GM18508 (cell line): ENCODE measurements at regions not wholly inside any gene's neighbourhood (a gene's known extent, or its start where the extent isn't known, plus 50 kb on each side); places are given as distances from the start of the nearest gene placed in this dataset.

Experiments used
- ATAC-seq: cut with Tn5 transposase; IDR thresholded peaks from one replicate; pipeline ENCODE4 v1.9.1; 2021; ENCODE audit warnings: moderate number of reproducible peaks; ENCODE audit not compliant: insufficient read depth, unreplicated experiment

DNA sequence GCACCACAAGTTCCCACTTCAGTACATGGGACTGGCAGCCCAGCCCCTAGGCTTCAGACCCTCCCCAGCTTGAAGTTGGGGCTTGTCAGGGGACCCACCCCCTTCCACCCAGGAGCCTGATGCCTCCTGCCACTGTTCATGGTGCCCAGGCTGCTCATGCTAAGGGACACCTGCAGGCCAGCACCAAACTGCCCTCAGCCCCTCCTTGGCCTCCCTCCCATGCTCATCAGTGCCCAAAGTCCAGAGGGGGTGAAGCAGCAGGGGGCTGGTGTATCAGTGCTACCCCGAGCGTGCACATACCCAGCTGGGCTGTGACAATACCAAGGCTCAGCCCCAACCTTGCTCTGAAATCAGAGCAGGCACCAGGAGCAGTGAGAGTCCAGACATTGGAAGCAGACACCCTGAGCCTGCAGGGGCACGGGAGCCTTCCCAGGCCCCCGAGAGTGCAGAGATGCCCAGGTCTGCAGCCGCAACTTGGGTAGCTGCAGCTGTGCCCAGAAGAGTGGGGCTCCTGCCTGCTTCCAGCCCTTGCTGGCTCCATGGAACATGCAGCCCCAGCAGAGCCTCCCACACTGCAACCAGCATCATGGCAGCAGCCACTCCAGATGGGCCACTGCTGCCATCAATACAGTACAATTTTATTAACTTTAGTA, 79.0 kb downstream of the MTERF1 start:
- no peak for ATAC-seq

DNA sequence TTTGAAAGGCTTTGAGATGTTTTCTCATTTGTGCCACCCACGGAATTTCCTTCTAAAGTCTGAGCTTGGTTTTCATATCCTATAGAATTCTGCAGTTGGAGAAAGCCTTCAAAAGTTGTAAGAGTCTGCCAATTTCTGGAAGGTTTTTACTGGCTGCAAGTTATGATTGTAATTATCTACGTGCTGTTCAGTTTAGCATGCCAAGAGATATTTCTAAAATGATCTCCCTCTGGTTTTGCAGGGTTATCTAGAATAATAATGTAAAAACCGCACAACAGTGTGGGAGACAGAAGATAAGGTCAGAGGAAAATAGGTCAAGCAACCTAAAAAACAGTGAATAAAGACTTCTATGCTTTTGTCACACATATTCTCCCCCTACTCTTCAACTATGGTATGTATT, 69.3 kb downstream of the MTERF1 start:
- ATAC-seq: no peak

- no peak for ATAC-seq
Measured at GRCh38 chr7:91811641-91812040, 68.9 kb downstream of the MTERF1 start.

GRCh38 chr7:91812388-91812787, 68.1 kb downstream of the MTERF1 start:
- ATAC-seq: no peak

GRCh38 chr7:91814189-91814588, 66.3 kb downstream of the MTERF1 start:
- ATAC-seq: no peak
